GM12878 (cell line): ENCODE measurements at regions not wholly inside any gene's neighbourhood (a gene's known extent, or its start where the extent isn't known, plus 50 kb on each side); places are given as distances from the start of the nearest gene placed in this dataset.

Experiments used
- ATAC-seq: fragments of 200-7000 bp; cut with Tn5 transposase; 3 replicates; pipeline ENCODE4 v1.9.1; 2020; ENCODE audit warnings: mild to moderate bottlenecking, moderate library complexity
- BruUV-seq: library from RNA; stranded (reverse); fragments of 400-500 nt; replicated peaks from 2 replicates; lab custom pipeline; 2021; lab: Mats Ljungman, UMichigan
- CTCF ChIA-PET: fragments of 300-600 bp; sonication (Branson Sonifier 250); formaldehyde crosslinking; extraction: SDS; loops from one replicate; lab custom pipeline; 2021; ENCODE audit warnings: inconsistent platforms; lab: Yijun Ruan, JAX
- POLR2A ChIA-PET: fragments of 350-600 bp; formaldehyde crosslinking; extraction: SDS; loops from one replicate; lab custom pipeline; 2021; ENCODE audit warnings: inconsistent platforms; lab: Charles Lee
- RAD21 ChIA-PET: fragments of 300-600 bp; sonication (Branson Sonifier 250); formaldehyde crosslinking; loops from one replicate; lab custom pipeline; 2023; ENCODE audit warnings: antibody characterized with exemption; ENCODE audit not compliant: unreplicated experiment; lab: Charles Lee
- SMC1A ChIA-PET: fragments of 300-600 bp; sonication (Branson Sonifier 250); formaldehyde crosslinking; loops from one replicate; lab custom pipeline; 2023; ENCODE audit not compliant: unreplicated experiment, uncharacterized antibody; lab: Charles Lee
- DNase-seq: peaks from one replicate; pipeline ENCODE4 v3.0.0-alpha.2; 2011; ENCODE audit warnings: low read depth, low spot score
- FAIRE-seq: peaks from 3 replicates; lab custom pipeline; 2011; peaks lifted over from hg19 to GRCh38; lab: Jason Lieb, UNC
- H2AFZ ChIP-seq: 2 replicates; pipeline ENCODE4 v1.6.0; 2011; ENCODE audit warnings: low read depth, low read length, control low read depth; ENCODE audit not compliant: control insufficient read depth
- H3K27ac ChIP-seq: 2 replicates; pipeline ENCODE4 v1.5.1; 2011; ENCODE audit warnings: control low read depth; ENCODE audit not compliant: control insufficient read depth, insufficient read depth
- H3K27me3 ChIP-seq, 2 experiments: replicated peaks in 1 of 2; 2 replicates each; pipeline versions ENCODE4 v1.6.0 to v1.6.1; 2011; ENCODE audit warnings: low read length in 1 of 2; ENCODE audit not compliant: control insufficient read depth in 2 of 2, insufficient read depth in 2 of 2
- H3K36me3 ChIP-seq, 2 experiments: 2 replicates each; pipeline ENCODE4 v1.5.1; 2011; ENCODE audit warnings: low read length in 1 of 2; ENCODE audit not compliant: control insufficient read depth in 2 of 2, insufficient read depth in 2 of 2
- H3K4me1 ChIP-seq: 2 replicates; pipeline ENCODE4 v1.6.1; 2011; ENCODE audit warnings: mild to moderate bottlenecking, low read length, moderate library complexity, mixed read lengths; ENCODE audit not compliant: control insufficient read depth, insufficient read depth
- H3K4me2 ChIP-seq: 2 replicates; pipeline ENCODE4 v1.6.0; 2011; ENCODE audit warnings: control low read depth; ENCODE audit not compliant: control insufficient read depth, insufficient read depth
- H3K4me3 ChIP-seq: fragments of 200-600 bp; sonication (generic); 2 replicates; pipeline ENCODE4 v1.5.1; 2016
- H3K79me2 ChIP-seq: 2 replicates; pipeline ENCODE4 v1.6.0; 2011; ENCODE audit warnings: low read length; ENCODE audit not compliant: control insufficient read depth, insufficient read depth
- H3K9ac ChIP-seq: 2 replicates; pipeline ENCODE4 v1.8.0; 2011; ENCODE audit warnings: low read length, control low read depth, mixed read lengths; ENCODE audit not compliant: control insufficient read depth, insufficient read depth
- H3K9me3 ChIP-seq: replicated peaks from 3 replicates; pipeline ENCODE4 v1.5.1; 2011; ENCODE audit warnings: mild to moderate bottlenecking, low read length; ENCODE audit not compliant: control insufficient read depth, insufficient read depth
- H4K20me1 ChIP-seq: 2 replicates; pipeline ENCODE4 v1.6.0; 2011; ENCODE audit not compliant: control insufficient read depth, insufficient read depth
- CEBPB ChIP-seq, 2 experiments: fragments of 150-350 bp in 1 of 2; IDR thresholded peaks; 2 replicates each; pipeline ENCODE4 v1.6.1; 2012 to 2014; ENCODE audit warnings: low read depth in 2 of 2, low read length in 2 of 2, borderline replicate concordance in 1 of 2, inconsistent platforms in 1 of 2
- ESRRA ChIP-seq: IDR thresholded peaks from 2 replicates; pipeline ENCODE4 v1.6.1; 2012; ENCODE audit warnings: mild to moderate bottlenecking, low read length, improper control_type of control experiment
- FOS ChIP-seq: IDR thresholded peaks from 3 replicates; pipeline ENCODE4 v1.6.1; 2011; ENCODE audit warnings: borderline replicate concordance; ENCODE audit not compliant: insufficient read length; ENCODE audit errors: extremely low read depth
- NFIC ChIP-seq: IDR thresholded peaks from 2 replicates; pipeline ENCODE4 v1.6.1; 2012; ENCODE audit warnings: low read depth, mild to moderate bottlenecking, inconsistent platforms, low read length, moderate library complexity
- RUNX3 ChIP-seq: IDR thresholded peaks from 2 replicates; pipeline ENCODE4 v1.6.1; 2012; ENCODE audit warnings: low read length, inconsistent platforms
- SREBF2 ChIP-seq: IDR thresholded peaks from 2 replicates; pipeline ENCODE4 v1.6.1; 2012; ENCODE audit warnings: mild to moderate bottlenecking, low read length
- STAT1 ChIP-seq: fragments of 450-650 bp; conservative IDR thresholded peaks from 2 replicates; pipeline ENCODE4 v1.6.1; 2014; ENCODE audit warnings: antibody characterized with exemption, mild to moderate bottlenecking
- WGBS: methylation state at CpG from one replicate; pipeline ENCODE4 v1.1.6; 2016; ENCODE audit warnings: low lambda C conversion rate; ENCODE audit not compliant: insufficient replicate concordance, insufficient coverage; ENCODE audit errors: missing lambda C conversion rate; 5-methylcytosine and 5-hydroxymethylcytosine counted together
- in situ Hi-C: fragments of 300-500 bp; cut with MboI; formaldehyde crosslinking; loops from 9 replicates; pipeline ENCODE4 v1.14.3; 2018; ENCODE audit warnings: mixed read lengths
- intact Hi-C: fragments of 100-400 bp; cut with micrococcal nuclease; formaldehyde crosslinking; loops from one replicate; pipeline ENCODE4 v1.14.2; 2022; ENCODE audit not compliant: unreplicated experiment
- TF ChIP-seq, protein P1 (sequence below): fragments of 450-650 bp; IDR thresholded peaks from 2 replicates; pipeline ENCODE4 v1.6.1; 2016; ENCODE audit warnings: mild to moderate bottlenecking
- TF ChIP-seq, protein P2 (sequence below): fragments of 450-650 bp; IDR thresholded peaks from 2 replicates; pipeline ENCODE4 v1.6.1; 2017; ENCODE audit warnings: mild to moderate bottlenecking, moderate library complexity

DNA sequence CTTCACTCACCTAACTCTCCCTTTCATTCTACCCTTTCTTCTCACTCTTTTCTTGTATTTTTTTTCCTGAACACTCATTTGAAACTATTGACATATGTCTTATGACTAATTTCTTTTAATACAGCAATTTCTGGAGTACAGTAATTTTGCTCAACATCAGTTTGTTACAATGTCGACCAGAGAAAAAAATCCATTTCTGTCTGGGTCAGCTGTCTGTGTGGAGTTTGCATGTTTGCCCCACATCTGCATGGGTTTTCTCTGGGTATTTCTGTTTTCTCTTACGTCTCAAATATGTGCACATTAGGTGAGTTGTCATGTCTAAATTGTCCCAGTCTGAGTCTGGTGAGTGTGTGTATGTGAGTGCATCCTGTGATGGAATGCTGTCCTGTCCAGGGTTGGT lies 294.8 kb downstream of the HS3ST1 start (continued):
- TF ChIP-seq, protein P1, sequence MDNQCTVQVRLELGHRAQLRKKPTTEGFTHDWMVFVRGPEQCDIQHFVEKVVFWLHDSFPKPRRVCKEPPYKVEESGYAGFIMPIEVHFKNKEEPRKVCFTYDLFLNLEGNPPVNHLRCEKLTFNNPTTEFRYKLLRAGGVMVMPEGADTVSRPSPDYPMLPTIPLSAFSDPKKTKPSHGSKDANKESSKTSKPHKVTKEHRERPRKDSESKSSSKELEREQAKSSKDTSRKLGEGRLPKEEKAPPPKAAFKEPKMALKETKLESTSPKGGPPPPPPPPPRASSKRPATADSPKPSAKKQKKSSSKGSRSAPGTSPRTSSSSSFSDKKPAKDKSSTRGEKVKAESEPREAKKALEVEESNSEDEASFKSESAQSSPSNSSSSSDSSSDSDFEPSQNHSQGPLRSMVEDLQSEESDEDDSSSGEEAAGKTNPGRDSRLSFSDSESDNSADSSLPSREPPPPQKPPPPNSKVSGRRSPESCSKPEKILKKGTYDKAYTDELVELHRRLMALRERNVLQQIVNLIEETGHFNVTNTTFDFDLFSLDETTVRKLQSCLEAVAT = no peak
- no peak for TF ChIP-seq CEBPB (IDR thresholded peaks at IDR 0.05; ENCODE audit: borderline replicate concordance in 1 of 2, low read depth in 2 of 2, low read length in 2 of 2)

DNA sequence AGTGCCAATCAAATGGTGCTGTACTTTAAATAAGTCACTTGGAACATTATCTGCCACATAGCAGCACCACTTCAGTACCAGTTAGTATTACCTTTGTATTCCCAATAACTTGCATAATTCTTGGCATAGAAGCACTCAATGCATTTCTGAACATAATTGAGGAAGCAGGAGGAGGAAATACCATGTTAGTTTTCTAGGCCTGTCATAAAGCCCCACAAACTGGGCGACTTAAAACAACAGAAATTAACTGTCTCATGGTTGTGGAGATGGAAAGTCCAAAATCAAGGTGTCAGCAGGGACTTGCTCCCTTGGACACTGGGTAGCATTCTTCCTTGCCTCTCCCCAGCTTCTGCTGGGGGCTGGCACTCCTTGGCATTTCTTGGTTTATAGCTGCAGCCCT lies 296.2 kb downstream of the HS3ST1 start:
- FAIRE-seq = no peak
- BruUV-seq = no TSS peak
- H3K4me1 ChIP-seq = no peaks in the 10 kb centered on the region
- TF ChIP-seq SREBF2 (no peak), FOS (no peak), NFIC (no peak), ESRRA (no peak), RUNX3 (no peak), STAT1 (no peak)
- TF ChIP-seq, protein P2, sequence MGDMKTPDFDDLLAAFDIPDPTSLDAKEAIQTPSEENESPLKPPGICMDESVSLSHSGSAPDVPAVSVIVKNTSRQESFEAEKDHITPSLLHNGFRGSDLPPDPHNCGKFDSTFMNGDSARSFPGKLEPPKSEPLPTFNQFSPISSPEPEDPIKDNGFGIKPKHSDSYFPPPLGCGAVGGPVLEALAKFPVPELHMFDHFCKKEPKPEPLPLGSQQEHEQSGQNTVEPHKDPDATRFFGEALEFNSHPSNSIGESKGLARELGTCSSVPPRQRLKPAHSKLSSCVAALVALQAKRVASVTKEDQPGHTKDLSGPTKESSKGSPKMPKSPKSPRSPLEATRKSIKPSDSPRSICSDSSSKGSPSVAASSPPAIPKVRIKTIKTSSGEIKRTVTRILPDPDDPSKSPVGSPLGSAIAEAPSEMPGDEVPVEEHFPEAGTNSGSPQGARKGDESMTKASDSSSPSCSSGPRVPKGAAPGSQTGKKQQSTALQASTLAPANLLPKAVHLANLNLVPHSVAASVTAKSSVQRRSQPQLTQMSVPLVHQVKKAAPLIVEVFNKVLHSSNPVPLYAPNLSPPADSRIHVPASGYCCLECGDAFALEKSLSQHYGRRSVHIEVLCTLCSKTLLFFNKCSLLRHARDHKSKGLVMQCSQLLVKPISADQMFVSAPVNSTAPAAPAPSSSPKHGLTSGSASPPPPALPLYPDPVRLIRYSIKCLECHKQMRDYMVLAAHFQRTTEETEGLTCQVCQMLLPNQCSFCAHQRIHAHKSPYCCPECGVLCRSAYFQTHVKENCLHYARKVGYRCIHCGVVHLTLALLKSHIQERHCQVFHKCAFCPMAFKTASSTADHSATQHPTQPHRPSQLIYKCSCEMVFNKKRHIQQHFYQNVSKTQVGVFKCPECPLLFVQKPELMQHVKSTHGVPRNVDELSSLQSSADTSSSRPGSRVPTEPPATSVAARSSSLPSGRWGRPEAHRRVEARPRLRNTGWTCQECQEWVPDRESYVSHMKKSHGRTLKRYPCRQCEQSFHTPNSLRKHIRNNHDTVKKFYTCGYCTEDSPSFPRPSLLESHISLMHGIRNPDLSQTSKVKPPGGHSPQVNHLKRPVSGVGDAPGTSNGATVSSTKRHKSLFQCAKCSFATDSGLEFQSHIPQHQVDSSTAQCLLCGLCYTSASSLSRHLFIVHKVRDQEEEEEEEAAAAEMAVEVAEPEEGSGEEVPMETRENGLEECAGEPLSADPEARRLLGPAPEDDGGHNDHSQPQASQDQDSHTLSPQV = no peak
- RAD21 ChIA-PET = no interaction called here
- no peaks in the 10 kb centered on the region for H4K20me1 ChIP-seq
- no peak for DNase-seq
- no peak overlapping the region for H3K4me2 ChIP-seq
- in situ Hi-C loops (no loop called here), intact Hi-C loops (no loop called here)
- H3K79me2 ChIP-seq = no peaks in the 10 kb centered on the region
- 0% methylated on average over 1 of the region's 1 CpG for WGBS
- CTCF ChIA-PET = no interaction called here
- POLR2A ChIA-PET = no interaction called here
- no peak overlapping the region for H3K27ac ChIP-seq
- SMC1A ChIA-PET = no interaction called here
- no peaks in the 10 kb centered on the region for H3K9me3 ChIP-seq
- H3K36me3 ChIP-seq = no peaks in the 10 kb centered on the region
- no peak overlapping the region for H3K9ac ChIP-seq
- no peak overlapping the region for H2AFZ ChIP-seq
- ATAC-seq = no peak
- no peak overlapping the region for H3K4me3 ChIP-seq
- no peaks in the 10 kb centered on the region for H3K27me3 ChIP-seq
